DOHH2 (cell line): ENCODE measurements at regions not wholly inside any gene's neighbourhood (a gene's known extent, or its start where the extent isn't known, plus 50 kb on each side); places are given as distances from the start of the nearest gene placed in this dataset.

Experiments
- CTCF ChIP-seq: fragments of 200-600 bp; sonication (generic); IDR thresholded peaks from one replicate; pipeline ENCODE4 v1.5.1; 2014; ENCODE audit warnings: antibody characterized with exemption, mild to moderate bottlenecking, low read depth, low read length; ENCODE audit not compliant: poor library complexity, severe bottlenecking
- EZH2phosphoT487 ChIP-seq: fragments of 200-600 bp; sonication (generic); IDR thresholded peaks from 2 replicates; pipeline ENCODE4 v1.6.1; 2017; ENCODE audit warnings: borderline replicate concordance, mild to moderate bottlenecking, antibody characterized with exemption, low read length, moderate library complexity, mixed read lengths

- TF ChIP-seq CTCF (no peak), EZH2phosphoT487 (no peak)
Observed at GRCh38 chr2:203809991-203810510, 57.5 kb upstream of the CTLA4 start.
